ENCODE measurements at regions not wholly inside any gene's neighbourhood (a gene's known extent, or its start where the extent isn't known, plus 50 kb on each side); places are given as distances from the start of the nearest gene placed in this dataset.
"Not testable (repeated sequence)": the region's sequence is repeated elsewhere in the genome, so short reads cannot be mapped to it uniquely, and the experiment has no call there.

- TF ChIP-seq CTCF, POLR2A (IDR thresholded peaks at IDR 0.05): not testable (repeated sequence)
Measured at GRCh38 chr7:81374641-81375040, 395.2 kb downstream of the HGF start.

All from adrenal gland (tissue), 5 donors.